Activated CD8-positive, alpha-beta T cell treated with anti-CD3 and anti-CD28 coated beads for 36 hours (primary cell): ENCODE measurements at regions not wholly inside any gene's neighbourhood (a gene's known extent, or its start where the extent isn't known, plus 50 kb on each side); places are given as distances from the start of the nearest gene placed in this dataset.

ENCODE experiments used
- ATAC-seq: fragments of 200-7000 bp; cut with Tn5 transposase; one replicate; pipeline ENCODE4 v1.10.0; 2021; ENCODE audit warnings: mild to moderate bottlenecking, moderate library complexity
- CTCF ChIA-PET: fragments of 350-600 bp; sonication (Branson Sonifier 250); formaldehyde crosslinking; loops from one replicate; lab custom pipeline; 2021; ENCODE audit warnings: antibody characterized with exemption; lab: Charles Lee
- POLR2A ChIA-PET: fragments of 350-600 bp; sonication (Branson Sonifier 250); formaldehyde crosslinking; loops from one replicate; lab custom pipeline; 2021; ENCODE audit warnings: antibody characterized with exemption; lab: Charles Lee
- DNase-seq: peaks from one replicate; pipeline ENCODE4 v3.0.0-alpha.2; 2020
- H3K27ac Mint-ChIP-seq: one replicate; pipeline ENCODE4 v1.8.0; 2021; ENCODE audit warnings: mild to moderate bottlenecking, mixed read lengths
- H3K27me3 Mint-ChIP-seq: one replicate; pipeline ENCODE4 v1.8.0; 2021; ENCODE audit warnings: mixed read lengths
- H3K36me3 Mint-ChIP-seq: one replicate; pipeline ENCODE4 v1.8.0; 2021; ENCODE audit warnings: low read depth, mixed read lengths
- H3K4me1 Mint-ChIP-seq: one replicate; pipeline ENCODE4 v1.8.0; 2021; ENCODE audit warnings: low read depth, mixed read lengths
- H3K4me3 Mint-ChIP-seq: one replicate; pipeline ENCODE4 v1.8.0; 2021; ENCODE audit warnings: mild to moderate bottlenecking, moderate library complexity, mixed read lengths
- H3K9me3 Mint-ChIP-seq: one replicate; pipeline ENCODE4 v1.8.0; 2021; ENCODE audit warnings: mixed read lengths
- CTCF ChIP-seq: fragments of 200-600 bp; IDR thresholded peaks from one replicate; pipeline ENCODE4 v1.8.0; 2022; ENCODE audit warnings: antibody characterized with exemption, mild to moderate bottlenecking
- intact Hi-C: fragments of 100-400 bp; cut with micrococcal nuclease; formaldehyde crosslinking; loops from one replicate; pipeline ENCODE4 v1.10.0; 2022

- H3K27ac Mint-ChIP-seq, result no peak overlapping the region
- CTCF ChIA-PET, result no interaction called here
- no peaks in the 10 kb centered on the region for H3K36me3 Mint-ChIP-seq
- intact Hi-C loops, result no loop called here
- H3K4me1 Mint-ChIP-seq, result no peaks in the 10 kb centered on the region
- H3K27me3 Mint-ChIP-seq, result peaks cover 7% of the 10 kb centered on the region
- H3K4me3 Mint-ChIP-seq, result no peak overlapping the region
- POLR2A ChIA-PET, result no interaction called here
- no peak for TF ChIP-seq CTCF
- peaks cover 3% of the 10 kb centered on the region for H3K9me3 Mint-ChIP-seq
- no peak for ATAC-seq
- DNase-seq, result no peak
These were observed 80.0 kb upstream of the LYZL1 start for GRCh38 chr10:29208845-29209244.

- no peaks in the 10 kb centered on the region for H3K36me3 Mint-ChIP-seq
- H3K27me3 Mint-ChIP-seq, result peaks cover 7% of the 10 kb centered on the region
- ATAC-seq (no peak), DNase-seq (no peak)
- no peak overlapping the region for H3K4me3 Mint-ChIP-seq
- no peak for TF ChIP-seq CTCF
- no peaks in the 10 kb centered on the region for H3K4me1 Mint-ChIP-seq
- POLR2A ChIA-PET, result no interaction called here
- H3K9me3 Mint-ChIP-seq, result peaks cover 3% of the 10 kb centered on the region
- H3K27ac Mint-ChIP-seq, result no peak overlapping the region
- CTCF ChIA-PET, result no interaction called here
- intact Hi-C loops, result no loop called here
These were observed 79.0 kb upstream of the LYZL1 start for GRCh38 chr10:29209830-29210229.

GRCh38 chr10:29210266-29210868 is 78.5 kb upstream of the LYZL1 start:
- H3K36me3 Mint-ChIP-seq, result no peaks in the 10 kb centered on the region
- no peak for DNase-seq
- ChIA-PET POLR2A (no interaction called here), CTCF (no interaction called here)
- no peak overlapping the region for H3K4me3 Mint-ChIP-seq
- no peak overlapping the region for H3K27ac Mint-ChIP-seq
- intact Hi-C loops, result no loop called here
- H3K9me3 Mint-ChIP-seq, result peaks cover 3% of the 10 kb centered on the region
- no peak for TF ChIP-seq CTCF
- H3K4me1 Mint-ChIP-seq, result no peaks in the 10 kb centered on the region
- peaks cover 7% of the 10 kb centered on the region for H3K27me3 Mint-ChIP-seq
- no peak for ATAC-seq

- Mint-ChIP-seq H3K27ac (no peak overlapping the region), H3K36me3 (no peaks in the 10 kb centered on the region), H3K27me3 (peaks cover 5% of the 10 kb centered on the region), H3K4me1 (no peaks in the 10 kb centered on the region), H3K9me3 (peaks cover 3% of the 10 kb centered on the region), H3K4me3 (no peak overlapping the region)
- intact Hi-C loops, result no loop called here
- CTCF ChIA-PET, result no interaction called here
- no peak for TF ChIP-seq CTCF
- POLR2A ChIA-PET, result no interaction called here
- ATAC-seq (no peak), DNase-seq (no peak)
These were observed 76.3 kb upstream of the LYZL1 start for GRCh38 chr10:29212597-29212996.

GRCh38 chr10:29214551-29214950 is 74.3 kb upstream of the LYZL1 start:
- H3K9me3 Mint-ChIP-seq, result peaks cover 3% of the 10 kb centered on the region
- intact Hi-C loops, result no loop called here
- POLR2A ChIA-PET, result no interaction called here
- DNase-seq, result no peak
- no peak for ATAC-seq
- H3K36me3 Mint-ChIP-seq, result no peaks in the 10 kb centered on the region
- TF ChIP-seq CTCF, result no peak
- no peak overlapping the region for H3K27ac Mint-ChIP-seq
- H3K4me1 Mint-ChIP-seq, result no peaks in the 10 kb centered on the region
- CTCF ChIA-PET, result no interaction called here
- H3K4me3 Mint-ChIP-seq, result no peak overlapping the region
- H3K27me3 Mint-ChIP-seq, result peaks cover 5% of the 10 kb centered on the region
